ENCODE measurements at regions not wholly inside any gene's neighbourhood (a gene's known extent, or its start where the extent isn't known, plus 50 kb on each side); places are given as distances from the start of the nearest gene placed in this dataset.
"Not testable (repeated sequence)": the region's sequence is repeated elsewhere in the genome, so short reads cannot be mapped to it uniquely, and the experiment has no call there.

- DNase-seq (ENCODE audit: low read depth), result no peak
Measured at GRCh38 chr6:150299873-150300485, 68.8 kb upstream of the IYD start.

- peak; percentile 73 for DNase-seq (ENCODE audit: low read depth)
Measured at GRCh38 chr6:150301846-150302519, 66.8 kb upstream of the IYD start.

DNA sequence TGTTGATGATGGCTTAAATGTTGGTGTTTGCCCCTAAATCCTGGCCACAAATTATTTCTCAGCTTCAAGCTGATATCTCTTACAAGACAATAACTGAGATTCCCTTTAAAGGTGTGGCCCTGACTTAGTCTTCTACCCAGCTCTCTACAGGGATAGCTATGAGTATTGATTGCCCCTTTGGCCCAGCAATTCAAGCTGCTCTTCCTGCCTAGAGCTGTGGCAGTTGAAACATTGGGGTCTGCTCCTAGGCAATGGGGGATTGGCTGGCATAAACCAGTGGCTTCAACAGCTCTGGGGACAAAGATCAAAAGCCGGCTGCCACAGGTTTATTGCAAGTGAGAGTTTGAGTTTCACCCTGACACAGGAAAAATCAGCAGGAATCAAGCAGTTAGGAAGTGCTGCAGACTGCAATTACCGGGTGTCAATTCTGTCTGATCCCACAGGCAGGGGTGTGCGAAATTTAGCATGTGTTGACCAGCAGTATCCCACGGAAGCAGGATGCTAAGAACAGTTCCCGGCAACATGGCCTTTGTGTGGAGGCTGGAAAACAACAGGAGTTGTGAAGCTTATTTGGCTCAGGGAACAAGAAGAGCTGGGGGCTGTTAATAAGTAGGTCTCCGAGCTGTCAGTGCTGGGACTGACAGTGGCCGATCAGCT, 66.2 kb upstream of the IYD start:
- no peak for DNase-seq (ENCODE audit: low read depth)

- no peak for DNase-seq (ENCODE audit: low read depth)
Measured at GRCh38 chr6:150303256-150303655, 65.6 kb upstream of the IYD start.

GRCh38 chr6:150304429-150304828, 64.4 kb upstream of the IYD start:
- DNase-seq (ENCODE audit: low read depth), result no peak

GRCh38 chr6:150306290-150306689, 62.5 kb upstream of the IYD start:
- DNase-seq (ENCODE audit: low read depth), result no peak

DNA sequence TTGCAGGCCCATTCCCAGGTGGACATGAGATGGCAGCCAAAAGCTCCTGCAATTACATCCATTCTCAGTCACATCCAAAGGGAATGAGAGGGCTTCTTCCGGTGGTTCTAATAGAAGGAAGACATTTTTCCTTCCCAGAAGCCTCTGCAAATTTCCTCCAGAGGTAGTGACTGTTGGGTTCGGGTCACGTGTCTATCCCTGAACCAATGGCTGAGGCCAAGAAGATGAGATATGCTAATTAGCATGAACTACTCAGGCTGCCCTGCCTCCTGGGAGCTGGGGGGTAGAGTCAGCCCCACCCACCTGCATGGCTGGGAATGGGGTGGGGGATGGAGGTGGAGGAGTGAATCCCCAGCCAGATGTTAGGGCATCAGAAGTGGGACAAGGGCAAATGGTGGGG, 61.3 kb upstream of the IYD start:
- no peak for DNase-seq (ENCODE audit: low read depth)

DNA sequence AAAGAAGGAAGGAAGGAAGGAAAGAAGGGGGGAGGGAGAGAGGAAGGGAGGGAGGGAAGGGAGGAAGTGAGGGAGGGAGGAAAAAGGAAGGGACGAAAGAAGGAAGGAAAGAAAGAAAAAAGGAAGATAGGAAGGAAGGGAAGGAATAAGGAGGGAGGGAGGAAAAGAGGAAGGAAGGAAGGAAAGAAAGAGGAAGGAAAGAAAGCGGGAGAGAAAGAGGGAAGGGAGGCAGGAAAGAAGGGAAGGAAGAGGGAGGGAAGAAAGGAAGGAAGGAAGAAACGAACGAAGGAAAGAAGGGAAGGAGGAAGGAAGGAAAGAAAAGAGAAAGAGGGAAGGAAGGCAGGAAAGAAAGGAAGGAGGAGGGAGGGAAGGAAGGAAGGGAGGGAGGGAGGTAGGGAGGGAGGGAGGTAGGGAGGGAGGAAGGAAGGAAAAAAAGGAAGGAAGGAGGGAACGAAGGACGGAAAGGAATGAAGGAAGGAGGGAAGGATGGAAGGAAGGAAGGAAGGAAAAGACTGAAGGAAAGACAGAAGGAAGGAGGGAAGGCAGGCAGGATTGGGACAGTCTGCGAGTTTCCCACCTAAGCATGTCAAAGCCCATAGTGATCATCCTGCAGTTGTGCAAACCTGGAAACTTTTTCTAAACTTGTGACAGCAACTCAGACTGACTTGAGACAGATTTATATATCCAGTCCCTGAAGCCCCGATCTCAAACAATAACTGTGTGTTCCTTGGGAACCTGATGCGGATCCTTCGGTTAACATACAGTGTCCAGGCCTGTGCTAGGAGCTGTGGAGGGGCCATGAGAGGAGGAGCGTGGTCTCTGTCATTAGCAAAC, 59.8 kb upstream of the IYD start:
- no peak for DNase-seq (ENCODE audit: low read depth)

- no peak for DNase-seq (ENCODE audit: low read depth)
Measured at GRCh38 chr6:150310539-150310938, 58.3 kb upstream of the IYD start.

DNA sequence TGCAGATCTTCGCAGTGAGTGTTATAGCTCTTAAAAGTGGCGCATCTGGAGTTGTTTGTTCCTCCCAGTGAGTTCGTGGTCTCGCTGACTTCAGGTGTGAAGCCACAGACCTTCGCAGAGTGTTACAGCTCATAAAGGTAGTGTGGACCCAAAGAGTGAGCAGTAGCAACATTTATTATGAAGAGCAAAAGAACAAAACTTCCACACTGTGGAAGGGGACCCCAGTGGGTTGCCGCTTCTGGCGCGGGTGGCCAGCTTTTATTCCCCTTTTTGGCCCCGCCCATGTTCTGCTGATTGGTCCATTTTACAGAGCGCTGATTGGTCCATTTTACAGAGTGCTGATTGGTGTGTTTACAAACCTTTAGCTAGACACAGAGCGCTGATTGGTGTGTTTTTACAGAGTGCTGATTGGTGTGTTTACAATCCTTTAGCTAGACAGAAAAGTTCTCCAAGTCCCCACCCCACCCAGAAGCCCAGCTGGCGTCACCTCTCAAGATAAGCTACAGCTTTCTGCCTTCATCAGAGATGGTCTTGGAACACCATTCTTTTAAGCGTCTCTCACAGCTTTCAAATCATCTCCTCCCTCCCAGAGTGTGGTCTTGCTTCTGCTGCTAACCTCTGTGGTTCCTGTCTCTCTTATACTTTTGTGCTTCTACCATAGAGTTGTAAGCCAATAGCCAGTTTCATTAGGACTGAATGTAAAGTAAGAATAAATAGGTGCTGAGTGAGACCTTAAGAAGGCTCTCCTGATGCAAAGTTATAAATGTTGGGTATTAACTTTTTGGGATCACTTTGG, 57.5 kb upstream of the IYD start:
- not testable (repeated sequence) for DNase-seq (ENCODE audit: low read depth)

GRCh38 chr6:150312395-150312794, 56.4 kb upstream of the IYD start:
- peak; percentile 36 for DNase-seq (ENCODE audit: low read depth)

GRCh38 chr6:150312844-150313584, 55.8 kb upstream of the IYD start:
- DNase-seq (ENCODE audit: low read depth), result no peak

GRCh38 chr6:150313781-150314180, 55.0 kb upstream of the IYD start:
- DNase-seq (ENCODE audit: low read depth), result no peak

- DNase-seq (ENCODE audit: low read depth), result no peak
Measured at GRCh38 chr6:150314230-150315188, 54.3 kb upstream of the IYD start.

DNA sequence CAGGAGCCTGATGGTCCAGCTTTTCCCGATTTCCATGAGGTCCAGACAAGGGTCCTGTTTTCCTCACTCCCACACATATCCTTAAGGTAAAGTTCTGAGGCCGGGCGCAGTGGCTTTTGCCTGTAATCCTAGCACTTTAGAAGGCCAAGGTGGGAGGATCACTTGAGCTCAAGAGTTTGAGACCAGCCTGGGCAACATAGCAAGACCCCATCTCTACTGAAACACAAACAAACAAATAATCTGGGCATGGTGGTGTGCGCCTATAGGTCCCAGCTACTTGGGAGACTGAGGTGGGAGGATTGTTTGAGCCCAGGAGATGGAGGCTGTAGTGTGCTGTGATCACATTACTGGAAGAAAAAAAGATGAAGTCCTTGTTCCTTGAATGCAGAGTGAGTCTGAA, 53.2 kb upstream of the IYD start:
- DNase-seq (ENCODE audit: low read depth), result no peak

GRCh38 chr6:150316936-150317335, 51.9 kb upstream of the IYD start:
- DNase-seq (ENCODE audit: low read depth), result no peak
